ENCODE measurements at regions not wholly inside any gene's neighbourhood (a gene's known extent, or its start where the extent isn't known, plus 50 kb on each side); places are given as distances from the start of the nearest gene placed in this dataset.

GRCh38 chr21:24027396-24027795 lies 1579.9 kb downstream of the MRPL39 start:
- no peak for ATAC-seq
- no peak overlapping the region for H3K4me3 ChIP-seq (ENCODE audit: low read length)
- CTCF ChIA-PET: no interaction called here
- Mint-ChIP-seq H3K9me3 (no peaks in the 10 kb centered on the region), H3K4me1 (no peaks in the 10 kb centered on the region), H3K36me3 (no peaks in the 10 kb centered on the region), H3K27me3 (peaks cover 0 to 5% (median 0%) of the 10 kb centered on the region in 5 donors), H3K4me3 (no peak overlapping the region), H3K27ac (no peak overlapping the region)
- POLR2A ChIA-PET: no interaction called here
- no peak overlapping the region for H3K27ac ChIP-seq (ENCODE audit: low read depth, low read length)
- no peaks in the 10 kb centered on the region for H3K27me3 ChIP-seq (ENCODE audit: control insufficient read depth in 2 of 2, insufficient read depth in 2 of 2, low read length in 2 of 2)
- intact Hi-C loops (cut with micrococcal nuclease): no loop called here
- H3K9me3 ChIP-seq (ENCODE audit: control insufficient read depth in 2 of 3, low read length in 3 of 3): no peaks in the 10 kb centered on the region
- no peaks in the 10 kb centered on the region for H3K36me3 ChIP-seq (ENCODE audit: control insufficient read depth in 2 of 3, insufficient read depth in 3 of 3, low read length in 3 of 3)
- no peaks in the 10 kb centered on the region for H3K4me1 ChIP-seq (ENCODE audit: control insufficient read depth in 2 of 2, insufficient read depth in 2 of 2, low read length in 2 of 2)
- DNase-seq: no peak

GRCh38 chr21:24025101-24025500 lies 1582.2 kb downstream of the MRPL39 start:
- Mint-ChIP-seq H3K27me3 (peaks cover 0 to under 1% (median 0%) of the 10 kb centered on the region in 5 donors), H3K27ac (no peak overlapping the region), H3K4me1 (no peaks in the 10 kb centered on the region), H3K9me3 (peaks cover 0 to 14% (median 6%) of the 10 kb centered on the region in 11 donors), H3K36me3 (no peaks in the 10 kb centered on the region), H3K4me3 (no peak overlapping the region)
- Histone ChIP-seq H3K27me3 (ENCODE audit: control insufficient read depth in 2 of 2, insufficient read depth in 2 of 2, low read length in 2 of 2) (no peaks in the 10 kb centered on the region), H3K4me1 (ENCODE audit: control insufficient read depth in 2 of 2, insufficient read depth in 2 of 2, low read length in 2 of 2) (no peaks in the 10 kb centered on the region), H3K4me3 (ENCODE audit: low read length) (no peak overlapping the region), H3K9me3 (ENCODE audit: control insufficient read depth in 2 of 3, low read length in 3 of 3) (no peaks in the 10 kb centered on the region), H3K27ac (ENCODE audit: low read depth, low read length) (no peak overlapping the region), H3K36me3 (ENCODE audit: control insufficient read depth in 2 of 3, insufficient read depth in 3 of 3, low read length in 3 of 3) (no peaks in the 10 kb centered on the region)
- intact Hi-C loops (cut with micrococcal nuclease): no loop called here
- no peak for ATAC-seq
- CTCF ChIA-PET: no interaction called here
- POLR2A ChIA-PET: no interaction called here
- no peak for DNase-seq

DNA sequence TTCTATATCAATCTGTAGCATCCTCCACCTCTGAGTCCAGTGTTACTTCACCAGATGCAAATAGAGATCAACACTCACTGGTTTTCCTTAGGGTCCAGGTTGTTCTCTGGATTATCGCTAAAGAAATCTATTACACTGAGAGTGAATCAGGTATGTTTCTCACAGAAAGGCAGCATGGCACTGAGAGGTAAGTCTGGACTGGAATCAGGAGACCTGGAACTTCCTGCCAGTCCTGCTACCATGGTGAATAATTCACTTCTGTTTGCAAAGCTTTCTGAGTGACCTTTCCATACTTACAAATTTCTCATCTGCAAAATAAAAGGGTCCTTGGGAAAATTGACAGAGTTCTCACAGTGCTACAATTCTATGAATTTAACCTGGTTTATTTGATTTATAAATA lies 1583.3 kb downstream of the MRPL39 start:
- H3K4me3 ChIP-seq (ENCODE audit: low read length): no peak overlapping the region
- DNase-seq (no peak), ATAC-seq (no peak)
- intact Hi-C loops (cut with micrococcal nuclease): no loop called here
- ChIA-PET CTCF (no interaction called here), POLR2A (no interaction called here)
- no peaks in the 10 kb centered on the region for H3K4me1 ChIP-seq (ENCODE audit: control insufficient read depth in 2 of 2, insufficient read depth in 2 of 2, low read length in 2 of 2)
- no peaks in the 10 kb centered on the region for H3K27me3 ChIP-seq (ENCODE audit: control insufficient read depth in 2 of 2, insufficient read depth in 2 of 2, low read length in 2 of 2)
- Mint-ChIP-seq H3K4me1 (no peaks in the 10 kb centered on the region), H3K9me3 (peaks cover 0 to 24% (median 8%) of the 10 kb centered on the region in 11 donors), H3K4me3 (no peak overlapping the region), H3K36me3 (peaks cover 0 to 1% (median 0%) of the 10 kb centered on the region in 5 donors), H3K27ac (no peak overlapping the region), H3K27me3 (peaks cover 0 to 3% (median 0%) of the 10 kb centered on the region in 5 donors)
- no peak overlapping the region for H3K27ac ChIP-seq (ENCODE audit: low read depth, low read length)
- H3K9me3 ChIP-seq (ENCODE audit: control insufficient read depth in 2 of 3, low read length in 3 of 3): no peaks in the 10 kb centered on the region
- H3K36me3 ChIP-seq (ENCODE audit: control insufficient read depth in 2 of 3, insufficient read depth in 3 of 3, low read length in 3 of 3): no peaks in the 10 kb centered on the region

- no peaks in the 10 kb centered on the region for H3K4me1 Mint-ChIP-seq
- peaks cover 0 to 24% (median 8%) of the 10 kb centered on the region in 11 donors for H3K9me3 Mint-ChIP-seq
- H3K27ac Mint-ChIP-seq: no peak overlapping the region
- intact Hi-C loops (cut with micrococcal nuclease): no loop called here
- Histone ChIP-seq H3K27me3 (ENCODE audit: control insufficient read depth in 2 of 2, insufficient read depth in 2 of 2, low read length in 2 of 2) (no peaks in the 10 kb centered on the region), H3K4me3 (ENCODE audit: low read length) (no peak overlapping the region), H3K36me3 (ENCODE audit: control insufficient read depth in 2 of 3, insufficient read depth in 3 of 3, low read length in 3 of 3) (no peaks in the 10 kb centered on the region), H3K9me3 (ENCODE audit: control insufficient read depth in 2 of 3, low read length in 3 of 3) (no peaks in the 10 kb centered on the region), H3K4me1 (ENCODE audit: control insufficient read depth in 2 of 2, insufficient read depth in 2 of 2, low read length in 2 of 2) (no peaks in the 10 kb centered on the region), H3K27ac (ENCODE audit: low read depth, low read length) (no peak overlapping the region)
- H3K36me3 Mint-ChIP-seq: peaks cover 0 to 1% (median 0%) of the 10 kb centered on the region in 5 donors
- DNase-seq (no peak), ATAC-seq (no peak)
- POLR2A ChIA-PET: no interaction called here
- H3K4me3 Mint-ChIP-seq: no peak overlapping the region
- CTCF ChIA-PET: no interaction called here
- peaks cover 0 to 3% (median 0%) of the 10 kb centered on the region in 5 donors for H3K27me3 Mint-ChIP-seq
These were observed 1583.9 kb downstream of the MRPL39 start for GRCh38 chr21:24023402-24023801.

- Histone ChIP-seq H3K4me1 (ENCODE audit: control insufficient read depth in 2 of 2, insufficient read depth in 2 of 2, low read length in 2 of 2) (no peaks in the 10 kb centered on the region), H3K27me3 (ENCODE audit: control insufficient read depth in 2 of 2, insufficient read depth in 2 of 2, low read length in 2 of 2) (no peaks in the 10 kb centered on the region), H3K36me3 (ENCODE audit: control insufficient read depth in 2 of 3, insufficient read depth in 3 of 3, low read length in 3 of 3) (no peaks in the 10 kb centered on the region), H3K4me3 (ENCODE audit: low read length) (no peak overlapping the region), H3K27ac (ENCODE audit: low read depth, low read length) (no peak overlapping the region), H3K9me3 (ENCODE audit: control insufficient read depth in 2 of 3, low read length in 3 of 3) (no peaks in the 10 kb centered on the region)
- H3K4me3 Mint-ChIP-seq: no peak overlapping the region
- peaks cover 0 to 2% (median 0%) of the 10 kb centered on the region in 5 donors for H3K27me3 Mint-ChIP-seq
- intact Hi-C loops (cut with micrococcal nuclease): no loop called here
- peaks cover 0 to 5% (median 1%) of the 10 kb centered on the region in 11 donors for H3K9me3 Mint-ChIP-seq
- H3K27ac Mint-ChIP-seq: no peak overlapping the region
- peaks cover 0 to 1% (median 0%) of the 10 kb centered on the region in 5 donors for H3K36me3 Mint-ChIP-seq
- DNase-seq: no peak
- ATAC-seq: no peak
- CTCF ChIA-PET: no interaction called here
- no peaks in the 10 kb centered on the region for H3K4me1 Mint-ChIP-seq
- POLR2A ChIA-PET: no interaction called here
These were observed 1592.9 kb downstream of the MRPL39 start for GRCh38 chr21:24014381-24014780.

GRCh38 chr21:24011087-24011486 lies 1596.2 kb downstream of the MRPL39 start:
- Mint-ChIP-seq H3K27me3 (no peaks in the 10 kb centered on the region), H3K9me3 (peaks cover 0 to 2% (median 0%) of the 10 kb centered on the region in 11 donors), H3K4me1 (no peaks in the 10 kb centered on the region), H3K36me3 (no peaks in the 10 kb centered on the region), H3K27ac (no peak overlapping the region), H3K4me3 (no peak overlapping the region)
- Histone ChIP-seq H3K4me1 (ENCODE audit: control insufficient read depth in 2 of 2, insufficient read depth in 2 of 2, low read length in 2 of 2) (no peaks in the 10 kb centered on the region), H3K4me3 (ENCODE audit: low read length) (no peak overlapping the region), H3K27me3 (ENCODE audit: control insufficient read depth in 2 of 2, insufficient read depth in 2 of 2, low read length in 2 of 2) (no peaks in the 10 kb centered on the region), H3K9me3 (ENCODE audit: control insufficient read depth in 2 of 3, low read length in 3 of 3) (no peaks in the 10 kb centered on the region), H3K36me3 (ENCODE audit: control insufficient read depth in 2 of 3, insufficient read depth in 3 of 3, low read length in 3 of 3) (no peaks in the 10 kb centered on the region), H3K27ac (ENCODE audit: low read depth, low read length) (no peak overlapping the region)
- ATAC-seq: no peak
- ChIA-PET CTCF (no interaction called here), POLR2A (no interaction called here)
- DNase-seq: no peak
- intact Hi-C loops (cut with micrococcal nuclease): no loop called here

DNA sequence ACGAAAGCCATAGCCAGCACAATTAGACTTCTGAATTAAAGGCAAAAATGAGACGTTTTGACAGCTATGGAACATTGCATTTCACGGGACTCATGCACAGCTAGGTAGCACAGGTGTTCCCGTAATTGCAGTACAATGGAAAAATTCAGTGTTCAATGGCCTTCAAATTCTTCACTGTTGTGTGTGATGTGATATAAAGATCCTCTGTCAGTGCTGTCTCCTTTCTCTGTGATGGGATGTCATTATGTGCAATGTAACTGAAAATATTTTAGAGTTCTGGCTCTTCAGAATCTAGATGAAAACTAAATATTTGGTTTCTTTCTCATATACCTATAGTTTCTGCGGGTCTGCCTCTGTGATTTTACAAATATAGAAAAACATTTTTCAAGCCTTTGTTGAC lies 1599.7 kb downstream of the MRPL39 start:
- no peak for DNase-seq
- ChIA-PET POLR2A (no interaction called here), CTCF (no interaction called here)
- Mint-ChIP-seq H3K36me3 (no peaks in the 10 kb centered on the region), H3K9me3 (peaks cover 0 to 6% (median 0%) of the 10 kb centered on the region in 11 donors), H3K4me3 (no peak overlapping the region), H3K27me3 (no peaks in the 10 kb centered on the region), H3K27ac (no peak overlapping the region), H3K4me1 (no peaks in the 10 kb centered on the region)
- H3K27ac ChIP-seq (ENCODE audit: low read depth, low read length): no peak overlapping the region
- no peaks in the 10 kb centered on the region for H3K4me1 ChIP-seq (ENCODE audit: control insufficient read depth in 2 of 2, insufficient read depth in 2 of 2, low read length in 2 of 2)
- H3K4me3 ChIP-seq (ENCODE audit: low read length): no peak overlapping the region
- H3K36me3 ChIP-seq (ENCODE audit: control insufficient read depth in 2 of 3, insufficient read depth in 3 of 3, low read length in 3 of 3): no peaks in the 10 kb centered on the region
- no peaks in the 10 kb centered on the region for H3K9me3 ChIP-seq (ENCODE audit: control insufficient read depth in 2 of 3, low read length in 3 of 3)
- H3K27me3 ChIP-seq (ENCODE audit: control insufficient read depth in 2 of 2, insufficient read depth in 2 of 2, low read length in 2 of 2): no peaks in the 10 kb centered on the region
- intact Hi-C loops (cut with micrococcal nuclease): no loop called here
- no peak for ATAC-seq
